Smooth muscle cell (in vitro differentiated cells): ENCODE measurements at regions not wholly inside any gene's neighbourhood (a gene's known extent, or its start where the extent isn't known, plus 50 kb on each side); places are given as distances from the start of the nearest gene placed in this dataset.
"Not testable (repeated sequence)": the region's sequence is repeated elsewhere in the genome, so short reads cannot be mapped to it uniquely, and the experiment has no call there.

Experiments
- DNase-seq: peaks from one replicate; lab custom pipeline; 2025; ENCODE audit not compliant: unreplicated experiment; lab: John Stamatoyannopoulos, UW
- H2AFZ ChIP-seq: fragments of 200-600 bp; sonication (generic); 2 replicates; pipeline ENCODE4 v1.6.0; 2016; ENCODE audit warnings: antibody characterized with exemption, low read depth, mild to moderate bottlenecking
- H3F3A ChIP-seq: fragments of 200-600 bp; sonication (generic); 2 replicates; pipeline ENCODE4 v1.6.0; 2017; ENCODE audit warnings: antibody characterized with exemption, low read depth
- H3K27ac ChIP-seq: fragments of 200-600 bp; sonication (generic); 2 replicates; pipeline ENCODE4 v1.5.1; 2016; ENCODE audit warnings: low read depth, mild to moderate bottlenecking
- H3K27me3 ChIP-seq: fragments of 200-600 bp; sonication (generic); 2 replicates; pipeline ENCODE4 v1.6.1; 2016; ENCODE audit warnings: low read depth, mild to moderate bottlenecking
- H3K36me3 ChIP-seq: fragments of 200-600 bp; sonication (generic); 2 replicates; pipeline ENCODE4 v1.5.1; 2016; ENCODE audit warnings: low read depth
- H3K4me1 ChIP-seq: fragments of 200-600 bp; sonication (generic); 2 replicates; pipeline ENCODE4 v1.5.1; 2016; ENCODE audit warnings: low read depth
- H3K4me2 ChIP-seq: fragments of 200-600 bp; sonication (generic); 2 replicates; pipeline ENCODE4 v1.6.0; 2016; ENCODE audit warnings: mild to moderate bottlenecking
- H3K4me3 ChIP-seq: fragments of 200-600 bp; sonication (generic); 2 replicates; pipeline ENCODE4 v1.5.1; 2016; ENCODE audit warnings: mild to moderate bottlenecking
- H3K79me2 ChIP-seq: fragments of 200-600 bp; sonication (generic); 2 replicates; pipeline ENCODE4 v1.6.0; 2016; ENCODE audit warnings: low read depth, mild to moderate bottlenecking
- H3K9ac ChIP-seq: fragments of 200-600 bp; sonication (generic); 2 replicates; pipeline ENCODE4 v1.6.0; 2016; ENCODE audit warnings: low read depth
- H3K9me3 ChIP-seq: fragments of 200-600 bp; sonication (generic); replicated peaks from 2 replicates; pipeline ENCODE4 v1.5.1; 2016; ENCODE audit warnings: low read depth
- H4K20me1 ChIP-seq: fragments of 200-600 bp; sonication (generic); 2 replicates; pipeline ENCODE4 v1.6.0; 2016; ENCODE audit warnings: low read depth
- CTCF ChIP-seq: fragments of 200-600 bp; sonication (generic); IDR thresholded peaks from 2 replicates; pipeline ENCODE4 v1.5.1; 2017; ENCODE audit warnings: borderline replicate concordance, mild to moderate bottlenecking, antibody characterized with exemption; ENCODE audit not compliant: insufficient read depth, poor library complexity, severe bottlenecking
- WGBS: methylation state at CpG from one replicate; pipeline ENCODE4 v1.1.7; 2016; ENCODE audit warnings: low lambda C conversion rate; 5-methylcytosine and 5-hydroxymethylcytosine counted together

GRCh38 chr2:5020116-5020875, 671.9 kb upstream of the SOX11 start:
- H3K4me3 ChIP-seq = no peak overlapping the region
- no peaks in the 10 kb centered on the region for H3K36me3 ChIP-seq
- H4K20me1 ChIP-seq = no peaks in the 10 kb centered on the region
- H3F3A ChIP-seq = no peaks in the 10 kb centered on the region
- no peak overlapping the region for H2AFZ ChIP-seq
- H3K27me3 ChIP-seq = no peaks in the 10 kb centered on the region
- H3K9ac ChIP-seq = no peak overlapping the region
- DNase-seq = no peak
- H3K27ac ChIP-seq = no peak overlapping the region
- H3K9me3 ChIP-seq = no peaks in the 10 kb centered on the region
- no peaks in the 10 kb centered on the region for H3K79me2 ChIP-seq
- H3K4me1 ChIP-seq = no peaks in the 10 kb centered on the region
- no peak for TF ChIP-seq CTCF
- no peak overlapping the region for H3K4me2 ChIP-seq
- 61% methylated on average over 8 of the region's 8 CpGs for WGBS

DNA sequence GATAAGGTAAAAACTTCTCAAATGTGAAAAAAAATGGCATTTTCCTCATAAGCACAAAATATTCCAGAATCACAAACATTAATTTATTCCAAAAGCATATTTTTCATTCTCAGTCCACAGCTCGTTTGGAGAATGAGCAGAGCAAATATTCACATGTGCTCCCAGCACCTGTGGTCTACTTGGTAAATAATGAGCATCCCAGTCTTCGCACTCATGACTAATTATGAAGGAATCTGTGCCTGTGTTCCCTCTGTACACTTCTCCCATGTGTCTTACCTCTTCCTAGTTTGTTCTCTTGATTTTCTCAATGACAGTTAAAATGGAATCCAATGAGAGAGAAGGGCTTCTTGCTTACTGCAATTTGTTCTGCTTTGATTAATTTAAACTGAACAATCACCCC, 671.0 kb upstream of the SOX11 start:
- no peak overlapping the region for H3K27ac ChIP-seq

DNA sequence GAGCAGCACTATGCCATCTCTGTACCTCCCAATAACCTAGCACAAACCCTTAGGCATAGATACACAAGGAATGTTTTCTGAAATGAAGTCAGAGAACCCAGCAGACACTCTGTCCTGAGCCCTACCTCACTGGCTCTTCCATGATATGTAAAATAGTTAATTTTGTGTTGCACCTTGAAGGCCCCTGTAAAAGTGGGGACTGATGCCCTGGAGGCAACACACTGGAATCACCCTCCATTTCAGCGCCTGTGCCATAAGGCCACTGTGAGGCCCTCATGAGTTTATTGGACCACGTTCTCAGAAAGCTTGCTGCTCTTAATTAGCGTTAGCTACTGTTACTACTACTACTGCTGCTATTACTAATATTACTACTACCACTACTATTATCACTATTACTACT, 670.1 kb upstream of the SOX11 start:
- Histone ChIP-seq H2AFZ (no peak overlapping the region), H3K79me2 (no peaks in the 10 kb centered on the region), H3K4me2 (no peak overlapping the region), H3F3A (no peaks in the 10 kb centered on the region), H3K27ac (no peak overlapping the region), H3K4me3 (no peak overlapping the region), H3K9me3 (no peaks in the 10 kb centered on the region), H3K27me3 (no peaks in the 10 kb centered on the region), H3K4me1 (no peaks in the 10 kb centered on the region), H4K20me1 (no peaks in the 10 kb centered on the region), H3K9ac (no peak overlapping the region), H3K36me3 (no peaks in the 10 kb centered on the region)
- 91% methylated on average over 3 of the region's 3 CpGs for WGBS
- DNase-seq = no peak
- no peak for TF ChIP-seq CTCF

More for the DNA sequence above, 671.0 kb upstream of the SOX11 start:
- Histone ChIP-seq H3K27me3 (no peaks in the 10 kb centered on the region), H3K4me3 (no peak overlapping the region), H3K4me2 (no peak overlapping the region), H4K20me1 (no peaks in the 10 kb centered on the region), H3F3A (no peaks in the 10 kb centered on the region), H3K9ac (no peak overlapping the region), H2AFZ (no peak overlapping the region), H3K9me3 (no peaks in the 10 kb centered on the region), H3K4me1 (no peaks in the 10 kb centered on the region), H3K36me3 (no peaks in the 10 kb centered on the region), H3K79me2 (no peaks in the 10 kb centered on the region)
- no peak for DNase-seq
- 67% methylated on average over 2 of the region's 2 CpGs for WGBS
- no peak for TF ChIP-seq CTCF

DNA sequence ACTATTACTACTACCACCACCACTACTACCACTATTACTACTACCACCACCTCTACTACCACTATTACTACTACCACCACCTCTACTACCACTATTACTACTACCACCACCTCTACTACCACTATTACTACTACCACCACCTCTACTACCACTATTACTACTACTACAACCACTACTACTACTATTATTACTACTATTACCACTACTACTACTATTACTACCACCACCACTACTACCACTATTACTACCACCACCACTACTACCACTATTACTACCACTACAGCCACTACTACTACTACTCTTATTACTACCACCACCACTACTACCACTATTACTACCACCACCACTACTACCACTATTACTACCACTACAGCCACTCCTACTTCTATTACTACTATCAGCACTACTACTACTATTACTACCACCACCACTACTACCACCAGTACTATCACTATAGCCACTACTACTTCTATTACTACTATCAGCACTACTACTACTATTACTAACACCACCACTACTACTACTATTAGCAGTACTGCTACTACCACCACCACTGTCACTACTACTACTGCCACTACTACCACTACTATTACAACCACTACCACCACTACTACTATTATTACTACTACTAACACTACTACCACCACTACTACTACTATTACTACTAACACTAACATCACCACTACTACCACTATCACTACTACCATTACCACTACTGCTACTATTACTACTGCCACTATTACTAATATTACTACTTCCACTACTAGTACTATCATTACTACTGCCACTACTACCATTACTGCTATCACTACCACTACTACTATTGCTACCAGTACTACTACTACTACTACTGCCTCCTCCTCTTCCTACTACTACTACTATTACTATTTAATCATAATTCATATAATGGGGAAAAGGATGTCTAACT, 669.2 kb upstream of the SOX11 start:
- not testable (repeated sequence) for DNase-seq, H3K27me3 ChIP-seq, H3K4me1 ChIP-seq, H2AFZ ChIP-seq, H3K36me3 ChIP-seq, H3K79me2 ChIP-seq, H3K9me3 ChIP-seq, H3K9ac ChIP-seq, H3K4me2 ChIP-seq, H3K27ac ChIP-seq, H3F3A ChIP-seq, H3K4me3 ChIP-seq, H4K20me1 ChIP-seq
